Heart left ventricle (tissue), 16 donors: ENCODE measurements at regions not wholly inside any gene's neighbourhood (a gene's known extent, or its start where the extent isn't known, plus 50 kb on each side); places are given as distances from the start of the nearest gene placed in this dataset.

ENCODE experiments used
- ATAC-seq, 4 donors: fragments of 200-7000 bp; cut with Tn5 transposase; one replicate each; pipeline ENCODE4 v1.9.1; 2020 to 2022; ENCODE audit warnings: moderate library complexity in 4 of 4, mild to moderate bottlenecking in 3 of 4, moderate number of reproducible peaks in 1 of 4
- DNase-seq, 5 donors: peaks; one replicate each; pipeline ENCODE4 v3.0.0-alpha.2; 2020
- H3K27ac ChIP-seq, 12 donors: fragments of 200-600 bp; sonication (generic) in 4 of 12; one replicate each; pipeline versions ENCODE4 v1.5.0 to v1.8.0; 2016 to 2022; ENCODE audit warnings: mild to moderate bottlenecking in 2 of 12
- H3K27me3 ChIP-seq, 9 donors: fragments of 200-600 bp; sonication (generic) in 2 of 9; one replicate each; pipeline versions ENCODE4 v1.5.1 to v1.8.0; 2016 to 2022; ENCODE audit warnings: mild to moderate bottlenecking in 3 of 9
- H3K36me3 ChIP-seq, 9 donors: fragments of 200-600 bp; sonication (generic) in 2 of 9; one replicate each; pipeline versions ENCODE4 v1.5.0 to v1.8.0; 2018 to 2022; ENCODE audit warnings: mild to moderate bottlenecking in 2 of 9
- H3K4me1 ChIP-seq, 12 donors: fragments of 200-600 bp; sonication (generic) in 4 of 12; one replicate each; pipeline versions ENCODE4 v1.5.0 to v1.8.0; 2016 to 2022; ENCODE audit warnings: mild to moderate bottlenecking in 3 of 12
- H3K4me3 ChIP-seq, 12 donors: fragments of 200-600 bp; sonication (generic) in 4 of 12; one replicate each; pipeline versions ENCODE4 v1.5.0 to v1.8.0; 2017 to 2022; ENCODE audit warnings: mild to moderate bottlenecking in 9 of 12, moderate library complexity in 4 of 12
- H3K9me3 ChIP-seq, 12 donors: fragments of 200-600 bp; sonication (generic) in 4 of 12; one replicate each; pipeline versions ENCODE4 v1.5.0 to v1.8.0; 2016 to 2022; ENCODE audit warnings: mild to moderate bottlenecking in 1 of 12
- POLR2A ChIP-seq, 2 donors: fragments of 450-650 bp; IDR thresholded peaks; one replicate each; pipeline ENCODE4 v1.6.1; 2017; ENCODE audit warnings: antibody characterized with exemption in 2 of 2, mild to moderate bottlenecking in 2 of 2, moderate library complexity in 2 of 2
- WGBS, 4 donors: extraction: QIAGEN DNeasy Blood & Tissue Kit in 2 of 4; methylation state at CpG; one replicate each; pipeline versions ENCODE4 v1.1.5 to v1.1.7; 2013 to 2018; 5-methylcytosine and 5-hydroxymethylcytosine counted together
- intact Hi-C, 10 donors: fragments of 100-400 bp; cut with DNase I; formaldehyde crosslinking; loops; one replicate each; pipeline versions ENCODE4 v1.11.1 to v1.14.2; 2022
- TF ChIP-seq, protein P1 (sequence below), 12 donors: fragments of 200-600 bp; sonication (generic) in 4 of 12; IDR thresholded peaks; one replicate each; pipeline versions ENCODE4 v1.5.0 to v1.8.0; 2018 to 2022; ENCODE audit warnings: antibody characterized with exemption in 12 of 12, mild to moderate bottlenecking in 5 of 12
- donor health status: ischemic (EF 13 %, LVEDD 7.1; RV severe dilation, severe dysfunction).
- donor health status: healthy with polysubstance abuse.
- donor health status: DM: no; HTN: yes; CAD: no.
- donor health status: DM: no; HTN: no; CAD: no.
- donor health status: ischemic (EF 25% LVEDD 6.9; RV normal size, moderate dysfunction).
- donor health status: ischemic (EF 25% LVEDD 5.7; RV mildly dilated, moderate dysfunction).
- donor health status: healthy.
- donor health status: DM: yes; HTN: yes; CAD: no.
- donor health status: ischemic (EF 35%, LVEDD 5.7; RV mildly dilated, moderate dysfunction).
- donor health status: nonischemic (EF 11% LVEDD 7.7; RV severe dilation, severe dysfunction).
- donor health status: DM: yes; HTN: yes; CAD: no.
- donor health status: PGD.
- donor health status: ischemic (EF 29% LVEDD 5.4; RV normal size, mild dysfunction).
- donor health status: nonischemic (EF 23%, LVEDD 6.1; RV moderate dilation, normal function).

DNA sequence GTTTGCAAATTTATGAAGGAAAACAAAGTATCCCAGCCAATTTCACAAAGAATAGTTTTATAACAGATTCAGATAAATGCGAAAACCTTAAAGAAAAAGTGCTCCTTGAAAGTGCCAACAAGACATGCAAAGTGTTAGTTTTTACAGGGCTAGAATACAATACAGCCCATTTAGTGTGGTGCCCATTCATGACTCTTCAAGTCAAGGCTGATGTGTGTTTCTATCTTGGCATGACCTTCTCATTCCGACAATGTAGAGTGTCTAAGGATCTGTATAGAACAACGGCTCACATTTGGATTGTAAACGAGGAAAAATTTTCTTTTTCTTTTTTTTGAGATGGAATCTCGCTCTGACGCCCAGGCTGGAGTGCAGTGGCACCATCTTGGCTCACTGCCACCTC, 205.2 kb upstream of the SEMA6A start:
- Histone ChIP-seq H3K4me1 (peaks cover 0 to 15% (median 0%) of the 10 kb centered on the region in 12 donors), H3K9me3 (no peaks in the 10 kb centered on the region), H3K36me3 (no peaks in the 10 kb centered on the region), H3K4me3 (no peak overlapping the region), H3K27me3 (no peaks in the 10 kb centered on the region), H3K27ac (no peak overlapping the region)
- ATAC-seq (no peak), DNase-seq (no peak)
- 69 to 87% (median 83%) methylated on average over 6 of the region's 6 CpGs for WGBS, 4 donors
- intact Hi-C loops: loop anchor here in 3 of 10 donors (10.0 kb wide), 3 partner anchors 105 to 205 kb away; partner anchors contain the start of gene SEMA6A (in 2 of the 3)
- TF ChIP-seq, protein P1, sequence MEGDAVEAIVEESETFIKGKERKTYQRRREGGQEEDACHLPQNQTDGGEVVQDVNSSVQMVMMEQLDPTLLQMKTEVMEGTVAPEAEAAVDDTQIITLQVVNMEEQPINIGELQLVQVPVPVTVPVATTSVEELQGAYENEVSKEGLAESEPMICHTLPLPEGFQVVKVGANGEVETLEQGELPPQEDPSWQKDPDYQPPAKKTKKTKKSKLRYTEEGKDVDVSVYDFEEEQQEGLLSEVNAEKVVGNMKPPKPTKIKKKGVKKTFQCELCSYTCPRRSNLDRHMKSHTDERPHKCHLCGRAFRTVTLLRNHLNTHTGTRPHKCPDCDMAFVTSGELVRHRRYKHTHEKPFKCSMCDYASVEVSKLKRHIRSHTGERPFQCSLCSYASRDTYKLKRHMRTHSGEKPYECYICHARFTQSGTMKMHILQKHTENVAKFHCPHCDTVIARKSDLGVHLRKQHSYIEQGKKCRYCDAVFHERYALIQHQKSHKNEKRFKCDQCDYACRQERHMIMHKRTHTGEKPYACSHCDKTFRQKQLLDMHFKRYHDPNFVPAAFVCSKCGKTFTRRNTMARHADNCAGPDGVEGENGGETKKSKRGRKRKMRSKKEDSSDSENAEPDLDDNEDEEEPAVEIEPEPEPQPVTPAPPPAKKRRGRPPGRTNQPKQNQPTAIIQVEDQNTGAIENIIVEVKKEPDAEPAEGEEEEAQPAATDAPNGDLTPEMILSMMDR (IDR thresholded peaks at IDR 0.05): no peak
- no peak for TF ChIP-seq POLR2A (IDR thresholded peaks at IDR 0.05)

DNA sequence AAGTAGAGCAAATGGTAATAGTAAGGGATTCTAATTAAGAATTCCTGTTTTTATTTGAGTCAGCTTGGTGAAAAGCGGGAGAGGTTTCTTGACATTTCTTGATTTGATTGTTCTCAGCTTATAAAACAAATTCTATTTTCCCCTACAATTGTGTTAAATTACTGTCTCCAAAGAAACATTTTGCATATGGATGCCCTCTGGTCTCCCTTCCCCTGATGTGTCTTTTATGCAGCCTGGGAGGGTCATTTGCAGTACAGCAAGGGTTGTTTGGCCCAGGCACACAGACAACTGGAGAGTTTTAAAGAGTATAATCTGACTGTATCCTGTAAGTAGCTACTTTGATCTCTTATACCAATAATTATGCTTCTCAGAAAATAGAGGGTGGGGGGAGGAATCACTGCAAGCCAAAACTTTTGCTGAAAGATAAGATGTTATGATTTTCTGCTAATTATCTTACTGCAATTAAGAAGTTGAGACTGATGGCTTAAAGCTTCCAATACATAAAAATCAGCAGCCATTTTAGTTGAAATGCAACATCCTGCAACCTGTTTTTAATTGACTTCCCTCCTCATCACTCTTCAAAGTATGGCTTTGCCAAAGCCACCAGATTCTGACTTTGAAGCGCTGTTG, 204.1 kb upstream of the SEMA6A start:
- WGBS, 4 donors: 74 to 87% (median 81%) methylated on average over 2 of the region's 2 CpGs
- Histone ChIP-seq H3K9me3 (no peaks in the 10 kb centered on the region), H3K27ac (no peak overlapping the region), H3K4me3 (no peak overlapping the region), H3K36me3 (no peaks in the 10 kb centered on the region), H3K27me3 (no peaks in the 10 kb centered on the region), H3K4me1 (peaks cover 0 to 15% (median 0%) of the 10 kb centered on the region in 12 donors)
- intact Hi-C loops: no loop called here
- no peak for TF ChIP-seq POLR2A (IDR thresholded peaks at IDR 0.05)
- TF ChIP-seq, protein P1 (IDR thresholded peaks at IDR 0.05): no peak
- DNase-seq (no peak), ATAC-seq (no peak)

DNA sequence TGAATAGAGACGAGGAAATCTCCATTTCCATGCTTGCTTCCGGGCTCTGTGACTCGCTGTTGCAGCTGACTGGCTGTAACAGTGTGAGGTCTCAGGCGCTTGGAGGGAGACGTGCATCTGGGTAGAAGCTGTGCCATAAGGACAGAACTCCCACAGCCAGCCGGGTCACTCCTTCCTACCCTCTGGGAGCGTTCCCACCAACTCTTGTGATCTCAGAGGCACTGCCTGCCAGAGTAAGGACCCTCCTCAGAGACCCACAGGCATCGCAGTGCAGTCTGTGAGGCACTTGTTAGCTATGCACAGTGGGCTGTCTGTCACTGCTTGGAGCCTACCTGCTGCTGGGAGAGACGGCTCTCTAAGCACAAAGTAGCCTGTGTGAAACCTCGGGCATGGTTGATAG, 203.4 kb upstream of the SEMA6A start:
- WGBS, 4 donors: 35 to 57% (median 36%) methylated on average over 6 to 10 of the region's 10 CpGs
- Histone ChIP-seq H3K4me1 (peaks cover 0 to 15% (median 0%) of the 10 kb centered on the region in 12 donors), H3K27me3 (no peaks in the 10 kb centered on the region), H3K4me3 (peak overlapping the region in 1 of 12 donors; percentile 17), H3K27ac (peak overlapping the region in 1 of 12 donors; percentile 34), H3K9me3 (no peaks in the 10 kb centered on the region), H3K36me3 (no peaks in the 10 kb centered on the region)
- intact Hi-C loops: no loop called here
- no peak for TF ChIP-seq POLR2A (IDR thresholded peaks at IDR 0.05)
- TF ChIP-seq, protein P1 (IDR thresholded peaks at IDR 0.05): no peak
- ATAC-seq (no peak), DNase-seq (no peak)

DNA sequence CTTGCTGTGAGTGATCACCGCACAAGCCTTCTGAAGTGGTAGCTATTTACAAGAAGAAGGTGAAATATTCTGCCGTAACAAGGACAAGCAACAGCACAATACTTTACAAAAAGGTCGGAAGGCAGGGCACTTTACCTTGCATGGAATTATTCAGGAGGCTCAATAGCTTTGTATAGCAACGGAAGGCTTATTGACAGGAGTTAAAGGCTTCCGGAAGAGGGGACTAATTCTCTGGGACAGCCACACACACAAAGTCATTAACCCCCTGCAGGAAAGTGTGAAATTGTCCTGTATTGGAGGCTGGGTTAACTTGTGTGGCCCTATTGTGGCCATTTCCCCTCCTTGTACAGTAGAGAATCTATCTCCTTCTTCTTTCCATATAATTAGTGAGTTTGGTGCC, 199.3 kb upstream of the SEMA6A start:
- no peak overlapping the region for H3K27ac ChIP-seq
- TF ChIP-seq POLR2A (IDR thresholded peaks at IDR 0.05): no peak
- TF ChIP-seq, protein P1 (IDR thresholded peaks at IDR 0.05): no peak
- H3K36me3 ChIP-seq: no peaks in the 10 kb centered on the region
- H3K9me3 ChIP-seq: no peaks in the 10 kb centered on the region
- ATAC-seq (no peak), DNase-seq (no peak)
- H3K4me1 ChIP-seq: peaks cover 0 to 19% (median 0%) of the 10 kb centered on the region in 12 donors
- no peaks in the 10 kb centered on the region for H3K27me3 ChIP-seq
- intact Hi-C loops: loop anchor here in 1 of 10 donors (5.0 kb wide), 1 partner anchor 197 kb away; no protein-coding TSS in a partner anchor
- H3K4me3 ChIP-seq: no peak overlapping the region
- WGBS, 4 donors: 85 to 97% (median 93%) methylated on average over 5 of the region's 5 CpGs
